GM12864 (cell line): ENCODE measurements at regions not wholly inside any gene's neighbourhood (a gene's known extent, or its start where the extent isn't known, plus 50 kb on each side); places are given as distances from the start of the nearest gene placed in this dataset.

ENCODE experiments used
- DNase-seq: peaks from one replicate; pipeline ENCODE4 v3.0.0-alpha.2; 2011; ENCODE audit warnings: low read depth
- H3K4me3 ChIP-seq: 2 replicates; pipeline ENCODE4 v1.5.1; 2011; ENCODE audit warnings: mild to moderate bottlenecking, low read depth, low read length, control low read depth
- CTCF ChIP-seq: IDR thresholded peaks from 2 replicates; pipeline ENCODE4 v1.5.1; 2011; ENCODE audit warnings: low read depth, mild to moderate bottlenecking, moderate library complexity, low read length, control low read depth, inconsistent platforms; ENCODE audit errors: missing control alignments

- no peak for DNase-seq
- TF ChIP-seq CTCF, result no peak
- H3K4me3 ChIP-seq, result no peak overlapping the region
Observed at GRCh38 chr3:72354486-72354885, 493.8 kb downstream of the SHQ1 start.

GRCh38 chr3:72353236-72354128 is 494.8 kb downstream of the SHQ1 start:
- no peak for TF ChIP-seq CTCF
- no peak for DNase-seq
- no peak overlapping the region for H3K4me3 ChIP-seq

- H3K4me3 ChIP-seq, result no peak overlapping the region
- no peak for DNase-seq
- no peak for TF ChIP-seq CTCF
Observed at GRCh38 chr3:72352176-72352575, 496.1 kb downstream of the SHQ1 start.

GRCh38 chr3:72351536-72351935 is 496.7 kb downstream of the SHQ1 start:
- DNase-seq, result no peak
- no peak overlapping the region for H3K4me3 ChIP-seq
- TF ChIP-seq CTCF, result no peak

- no peak for TF ChIP-seq CTCF
- no peak for DNase-seq
- no peak overlapping the region for H3K4me3 ChIP-seq
Observed at GRCh38 chr3:72350761-72351505, 497.3 kb downstream of the SHQ1 start.

- TF ChIP-seq CTCF, result no peak
- no peak for DNase-seq
- H3K4me3 ChIP-seq, result no peak overlapping the region
Observed at GRCh38 chr3:72348357-72348756, 499.9 kb downstream of the SHQ1 start.
